Left cardiac atrium (tissue), 4 donors: ENCODE measurements at regions not wholly inside any gene's neighbourhood (a gene's known extent, or its start where the extent isn't known, plus 50 kb on each side); places are given as distances from the start of the nearest gene placed in this dataset.
A peak's percentile ranks its signal among the peaks of the same experiment; 100 is the strongest.
"Not testable (repeated sequence)": the region's sequence is repeated elsewhere in the genome, so short reads cannot be mapped to it uniquely, and the experiment has no call there.

Source experiments
- ATAC-seq, 2 donors: fragments of 200-7000 bp; cut with Tn5 transposase; one replicate each; pipeline ENCODE4 v1.9.1; 2020; ENCODE audit warnings: mild to moderate bottlenecking in 2 of 2, moderate library complexity in 2 of 2
- DNase-seq: peaks from one replicate; pipeline ENCODE4 v3.0.0-alpha.2; 2020
- intact Hi-C, 2 donors: fragments of 100-400 bp; cut with DNase I; formaldehyde crosslinking; loops; one replicate each; pipeline versions ENCODE4 v1.14.1 to v1.15.1; 2022 to 2023
- donor health status: DM: no; HTN: yes; CAD: no.
- donor health status: DM: no; HTN: yes; CAD: no; lungs with severe emphysema.
- donor health status: DM: yes; HTN: yes; CAD: no.
- donor health status: Dilated cardiomyopathy.

GRCh38 chr19:37303591-37304171, 67.2 kb upstream of the ZNF527 start:
- peak; percentile 34 to 53 for ATAC-seq
- no peak for DNase-seq
- intact Hi-C loops: no loop called here

- peak; percentile 72 to 82 for ATAC-seq
- intact Hi-C loops: no loop called here
- DNase-seq: peak; percentile 79
Observed at GRCh38 chr19:37304190-37304883, 66.6 kb upstream of the ZNF527 start.

- ATAC-seq (no peak), DNase-seq (no peak)
- intact Hi-C loops: no loop called here
Observed at GRCh38 chr19:37304884-37305255, 66.0 kb upstream of the ZNF527 start.

- intact Hi-C loops: no loop called here
- DNase-seq (no peak), ATAC-seq (no peak)
Observed at GRCh38 chr19:37306383-37306963, 64.4 kb upstream of the ZNF527 start.

- intact Hi-C loops: no loop called here
- no peak for ATAC-seq
Observed at GRCh38 chr19:37309834-37310575, 60.9 kb upstream of the ZNF527 start.

GRCh38 chr19:37312531-37313334, 58.2 kb upstream of the ZNF527 start:
- DNase-seq (peak; percentile 70), ATAC-seq (peak; percentile 79 to 92)
- intact Hi-C loops: not testable (repeated sequence)

More at GRCh38 chr19:37309834-37310575, 60.9 kb upstream of the ZNF527 start:
- no peak for DNase-seq

GRCh38 chr19:37313335-37313627, 57.6 kb upstream of the ZNF527 start:
- ATAC-seq (no peak), DNase-seq (no peak)
- intact Hi-C loops: no loop called here

GRCh38 chr19:37317403-37318209, 53.3 kb upstream of the ZNF527 start:
- intact Hi-C loops: no loop called here
- peak; percentile 94 for DNase-seq

GRCh38 chr19:37320988-37321387, 49.9 kb upstream of the ZNF527 start:
- DNase-seq, ATAC-seq, intact Hi-C loops: not testable (repeated sequence)

More at GRCh38 chr19:37317403-37318209, 53.3 kb upstream of the ZNF527 start:
- ATAC-seq: peak; percentile 99
